Psoas muscle (tissue), 7 donors: ENCODE measurements at regions not wholly inside any gene's neighbourhood (a gene's known extent, or its start where the extent isn't known, plus 50 kb on each side); places are given as distances from the start of the nearest gene placed in this dataset.

Experiments
- ATAC-seq, 4 donors: fragments of 200-7000 bp; cut with Tn5 transposase; one replicate each; pipeline ENCODE4 v1.9.1; 2020; ENCODE audit warnings: moderate library complexity in 3 of 4, mild to moderate bottlenecking in 2 of 4
- DNase-seq, 2 donors: peaks; one replicate each; pipeline ENCODE4 v3.0.0-alpha.2; 2020
- H3K27ac ChIP-seq: fragments of 200-600 bp; one replicate; pipeline ENCODE4 v1.8.0; 2022
- H3K27me3 ChIP-seq, 3 donors: fragments of 200-600 bp in 1 of 3; one replicate each; pipeline versions ENCODE4 v1.6.1 to v1.8.0; 2013 to 2022; ENCODE audit warnings: low read length in 2 of 3, mild to moderate bottlenecking in 2 of 3, moderate library complexity in 1 of 3; ENCODE audit not compliant: insufficient read depth in 3 of 3
- H3K36me3 ChIP-seq, 2 donors: fragments of 200-600 bp in 1 of 2; one replicate each; pipeline versions ENCODE4 v1.6.1 to v1.8.0; 2013 to 2022; ENCODE audit warnings: low read depth in 1 of 2, mild to moderate bottlenecking in 1 of 2, moderate library complexity in 1 of 2; ENCODE audit not compliant: insufficient read depth in 1 of 2
- H3K4me1 ChIP-seq: fragments of 200-600 bp; one replicate; pipeline ENCODE4 v1.8.0; 2022
- H3K4me3 ChIP-seq: fragments of 200-600 bp; one replicate; pipeline ENCODE4 v1.8.0; 2022; ENCODE audit warnings: mild to moderate bottlenecking
- H3K9me3 ChIP-seq: fragments of 200-600 bp; one replicate; pipeline ENCODE4 v1.8.0; 2022
- CTCF ChIP-seq: fragments of 200-600 bp; IDR thresholded peaks from one replicate; pipeline ENCODE4 v1.8.0; 2022; ENCODE audit warnings: antibody characterized with exemption
- WGBS, 3 donors: extraction: QIAGEN DNeasy Blood & Tissue Kit; methylation state at CpG; one replicate each; pipeline versions ENCODE4 v1.1.6 to v1.1.7; 2013; 5-methylcytosine and 5-hydroxymethylcytosine counted together
- intact Hi-C, 2 donors: fragments of 100-400 bp; cut with DNase I; formaldehyde crosslinking; loops; one replicate each; pipeline versions ENCODE4 v1.11.0 to v1.14.2; 2022
- donor health status: healthy with polysubstance abuse.
- donor health status: DM: no; HTN: no; CAD: no; lungs with moderate emphysema.
- donor health status: Bipolar disorder and iron deficiency.
- donor health status: healthy.
- donor health status: DM: yes; HTN: yes; CAD: no.
- donor health status: DM: no; HTN: no; CAD: no.
- donor health status: DM: yes; HTN: yes; CAD: no.

DNA sequence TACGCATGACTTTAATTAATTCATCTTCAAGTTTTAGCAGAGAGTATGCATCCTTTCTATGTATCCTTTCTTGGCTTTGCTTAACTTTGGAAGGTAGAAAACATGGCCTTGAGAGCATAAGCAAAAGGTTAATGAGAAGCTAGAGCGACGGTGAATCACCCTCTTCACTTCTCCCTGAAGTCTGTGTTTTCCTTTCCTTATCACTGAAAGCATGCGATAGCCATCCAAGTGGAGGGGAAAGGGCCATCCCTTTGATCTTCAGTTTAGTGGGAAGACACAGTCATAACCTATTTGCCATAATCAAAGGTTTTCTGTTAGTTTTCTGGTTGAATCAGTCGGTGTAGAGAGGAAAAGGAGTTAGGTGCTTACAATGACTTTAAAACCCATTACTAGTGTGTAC, 354.0 kb upstream of the ROBO2 start:
- Histone ChIP-seq H3K27me3 (no peaks in the 10 kb centered on the region), H3K9me3 (no peaks in the 10 kb centered on the region), H3K36me3 (no peaks in the 10 kb centered on the region), H3K27ac (no peak overlapping the region), H3K4me3 (no peak overlapping the region), H3K4me1 (no peaks in the 10 kb centered on the region)
- ATAC-seq (no peak), DNase-seq (no peak)
- intact Hi-C loops: no loop called here
- 46 to 60% (median 59%) methylated on average over 5 of the region's 5 CpGs for WGBS, 3 donors
- TF ChIP-seq CTCF: no peak

- no peaks in the 10 kb centered on the region for H3K36me3 ChIP-seq
- no peak for TF ChIP-seq CTCF
- H3K27ac ChIP-seq: no peak overlapping the region
- no peaks in the 10 kb centered on the region for H3K9me3 ChIP-seq
- H3K4me3 ChIP-seq: no peak overlapping the region
- H3K27me3 ChIP-seq: no peaks in the 10 kb centered on the region
- intact Hi-C loops: no loop called here
- H3K4me1 ChIP-seq: no peaks in the 10 kb centered on the region
- DNase-seq (no peak), ATAC-seq (no peak)
- whole genome bisulfite sequencing, 3 donors: 95 to 98% (median 97%) methylated on average over 3 of the region's 3 CpGs
Measured at GRCh38 chr3:76687019-76687418, 352.9 kb upstream of the ROBO2 start.

- H3K36me3 ChIP-seq: no peaks in the 10 kb centered on the region
- no peaks in the 10 kb centered on the region for H3K27me3 ChIP-seq
- no peaks in the 10 kb centered on the region for H3K4me1 ChIP-seq
- H3K4me3 ChIP-seq: no peak overlapping the region
- DNase-seq (no peak), ATAC-seq (no peak)
- H3K27ac ChIP-seq: no peak overlapping the region
- TF ChIP-seq CTCF: no peak
- intact Hi-C loops: no loop called here
- 26 to 28% (median 27%) methylated on average over 5 of the region's 5 CpGs for WGBS, 3 donors
- no peaks in the 10 kb centered on the region for H3K9me3 ChIP-seq
Measured at GRCh38 chr3:76694063-76694462, 345.8 kb upstream of the ROBO2 start.

DNA sequence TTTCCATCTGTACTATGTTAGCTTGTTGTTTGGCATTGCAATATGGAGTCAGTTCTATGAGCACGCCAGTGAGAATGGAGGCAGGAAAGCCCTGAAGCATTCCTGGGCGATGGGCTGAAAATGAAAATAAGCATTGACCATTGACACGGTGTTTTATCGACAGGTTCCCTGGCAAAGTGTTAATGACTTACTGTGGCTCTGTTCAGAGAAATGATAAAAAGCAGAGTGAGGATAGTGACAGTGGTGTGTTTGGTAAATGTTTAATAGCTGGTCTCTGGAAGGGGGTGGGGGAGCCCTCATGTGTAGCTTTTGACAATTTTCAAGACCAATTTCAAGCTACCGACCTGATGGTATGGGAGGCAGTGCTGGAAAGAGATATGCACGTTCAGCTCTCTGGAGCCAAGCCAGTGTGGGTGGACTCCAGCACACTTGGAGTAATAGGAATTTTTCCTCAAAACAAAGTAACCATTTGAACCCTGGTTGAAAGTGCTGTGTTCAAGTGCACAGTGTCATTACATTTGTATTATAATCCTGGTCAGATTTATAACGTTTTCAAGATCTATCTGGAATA, 341.7 kb upstream of the ROBO2 start:
- Histone ChIP-seq H3K27ac (no peak overlapping the region), H3K9me3 (no peaks in the 10 kb centered on the region), H3K27me3 (no peaks in the 10 kb centered on the region), H3K4me1 (no peaks in the 10 kb centered on the region), H3K4me3 (no peak overlapping the region), H3K36me3 (no peaks in the 10 kb centered on the region)
- 46 to 53% (median 51%) methylated on average over 7 of the region's 7 CpGs for WGBS, 3 donors
- intact Hi-C loops: no loop called here
- ATAC-seq (no peak), DNase-seq (no peak)
- TF ChIP-seq CTCF: no peak

GRCh38 chr3:76699846-76700245, 340.1 kb upstream of the ROBO2 start:
- intact Hi-C loops: no loop called here

More at GRCh38 chr3:76699846-76700245, 340.1 kb upstream of the ROBO2 start:
- Histone ChIP-seq H3K27ac (no peak overlapping the region), H3K9me3 (no peaks in the 10 kb centered on the region), H3K27me3 (no peaks in the 10 kb centered on the region), H3K4me1 (no peaks in the 10 kb centered on the region), H3K36me3 (no peaks in the 10 kb centered on the region), H3K4me3 (no peak overlapping the region)
- no peak for TF ChIP-seq CTCF
- no peak for ATAC-seq
- WGBS, 3 donors: 50 to 61% (median 52%) methylated on average over 1 of the region's 1 CpG
- DNase-seq: no peak
